WTC11 (cell line): ENCODE measurements at regions not wholly inside any gene's neighbourhood (a gene's known extent, or its start where the extent isn't known, plus 50 kb on each side); places are given as distances from the start of the nearest gene placed in this dataset.

ENCODE experiments used
- ATAC-seq: fragments of 200-7000 bp; cut with Tn5 transposase; 2 replicates; pipeline ENCODE4 v1.10.0; 2021; ENCODE audit warnings: mild to moderate bottlenecking, moderate library complexity
- CTCF ChIA-PET: fragments of 300-600 bp; sonication (Branson Sonifier 250); formaldehyde crosslinking; loops from one replicate; lab custom pipeline; 2021; ENCODE audit warnings: antibody characterized with exemption; lab: Charles Lee
- POLR2A ChIA-PET: fragments of 350-600 bp; sonication (Branson Sonifier 250); formaldehyde crosslinking; loops from one replicate; lab custom pipeline; 2021; ENCODE audit warnings: antibody characterized with exemption; lab: Charles Lee
- DNase-seq: peaks from one replicate; pipeline ENCODE4 v3.0.0; 2021; ENCODE audit warnings: low spot score
- H3K27ac Mint-ChIP-seq: 2 replicates; pipeline ENCODE4 v1.8.0; 2021; ENCODE audit warnings: mixed read lengths
- H3K27me3 Mint-ChIP-seq: 2 replicates; pipeline ENCODE4 v1.8.0; 2021; ENCODE audit warnings: low read depth, mild to moderate bottlenecking, moderate library complexity, mixed read lengths
- H3K36me3 Mint-ChIP-seq: 2 replicates; pipeline ENCODE4 v1.8.0; 2021; ENCODE audit warnings: mixed read lengths
- H3K4me1 Mint-ChIP-seq: 2 replicates; pipeline ENCODE4 v1.8.0; 2022; ENCODE audit warnings: mixed read lengths
- H3K4me3 Mint-ChIP-seq: 2 replicates; pipeline ENCODE4 v1.8.0; 2021; ENCODE audit warnings: mild to moderate bottlenecking, moderate library complexity, mixed read lengths
- H3K9me3 Mint-ChIP-seq: 2 replicates; pipeline ENCODE4 v1.8.0; 2021; ENCODE audit warnings: mixed read lengths
- ATF1 ChIP-seq: sonication (generic); formaldehyde crosslinking; IDR thresholded peaks from 2 replicates; pipeline ENCODE4 v1.8.1; 2023; ENCODE audit warnings: mild to moderate bottlenecking, moderate library complexity, missing genetic modification reagents
- CBFB ChIP-seq: sonication (generic); formaldehyde crosslinking; IDR thresholded peaks from 2 replicates; pipeline ENCODE4 v1.8.1; 2022; ENCODE audit warnings: mild to moderate bottlenecking, low read depth, missing genetic modification reagents
- CREB1 ChIP-seq: sonication (generic); formaldehyde crosslinking; IDR thresholded peaks from 2 replicates; pipeline ENCODE4 v1.8.0; 2023; ENCODE audit warnings: mild to moderate bottlenecking, missing genetic modification reagents
- CREM ChIP-seq: sonication (generic); formaldehyde crosslinking; IDR thresholded peaks from 2 replicates; pipeline ENCODE4 v1.8.1; 2022; ENCODE audit warnings: mild to moderate bottlenecking, missing genetic modification reagents, moderate library complexity
- GRHL2 ChIP-seq: fragments of 250-450 bp; sonication (Bioruptor Pico); IDR thresholded peaks from 2 replicates; pipeline ENCODE4 v1.8.0; 2022; ENCODE audit warnings: mild to moderate bottlenecking, moderate library complexity; ENCODE audit not compliant: insufficient replicate concordance, severe bottlenecking
- IRF2 ChIP-seq: sonication (generic); formaldehyde crosslinking; IDR thresholded peaks from 2 replicates; pipeline ENCODE4 v1.8.0; 2022; ENCODE audit warnings: low read depth, missing genetic modification reagents, borderline replicate concordance
- JUN ChIP-seq: sonication (generic); formaldehyde crosslinking; IDR thresholded peaks from 2 replicates; pipeline ENCODE4 v1.8.0; 2023; ENCODE audit warnings: mild to moderate bottlenecking, missing genetic modification reagents
- NFYB ChIP-seq: sonication (generic); formaldehyde crosslinking; conservative IDR thresholded peaks from 2 replicates; pipeline ENCODE4 v1.8.0; 2022; ENCODE audit warnings: low read depth, missing genetic modification reagents
- NR3C1 ChIP-seq: sonication (generic); formaldehyde crosslinking; conservative IDR thresholded peaks from 2 replicates; pipeline ENCODE4 v1.8.1; 2023; ENCODE audit warnings: low read depth, mild to moderate bottlenecking, missing genetic modification reagents
- SMAD3 ChIP-seq: sonication (generic); formaldehyde crosslinking; IDR thresholded peaks from 2 replicates; pipeline ENCODE4 v1.8.0; 2022; ENCODE audit warnings: missing genetic modification reagents, mild to moderate bottlenecking, borderline replicate concordance
- TEAD1 ChIP-seq: sonication (generic); formaldehyde crosslinking; IDR thresholded peaks from 2 replicates; pipeline ENCODE4 v1.8.0; 2022; ENCODE audit warnings: mild to moderate bottlenecking, missing genetic modification reagents
- ZNF671 ChIP-seq: fragments of 250-450 bp; sonication (Bioruptor Pico); IDR thresholded peaks from 2 replicates; pipeline ENCODE4 v1.8.0; 2021; ENCODE audit warnings: mild to moderate bottlenecking
- TF ChIP-seq, protein P1 (sequence below): sonication (generic); formaldehyde crosslinking; IDR thresholded peaks from 2 replicates; pipeline ENCODE4 v1.8.0; 2022; ENCODE audit warnings: mild to moderate bottlenecking, missing genetic modification reagents
- TF ChIP-seq, protein P2 (sequence below): sonication (generic); formaldehyde crosslinking; IDR thresholded peaks from 2 replicates; pipeline ENCODE4 v1.8.0; 2022; ENCODE audit warnings: missing genetic modification reagents
- TF ChIP-seq, protein P3 (sequence below): sonication (generic); formaldehyde crosslinking; IDR thresholded peaks from 2 replicates; pipeline ENCODE4 v1.8.0; 2023; ENCODE audit warnings: mild to moderate bottlenecking, missing genetic modification reagents
- TF ChIP-seq, protein P4 (sequence below): sonication (generic); formaldehyde crosslinking; conservative IDR thresholded peaks from 2 replicates; pipeline ENCODE4 v1.8.1; 2022; ENCODE audit warnings: mild to moderate bottlenecking, missing genetic modification reagents
- TF ChIP-seq, protein P5 (sequence below): fragments of 250-450 bp; sonication (Bioruptor Pico); IDR thresholded peaks from 2 replicates; pipeline ENCODE4 v1.9.0; 2021; ENCODE audit warnings: mild to moderate bottlenecking
- TF ChIP-seq, protein P6 (sequence below): sonication (generic); formaldehyde crosslinking; IDR thresholded peaks from 2 replicates; pipeline ENCODE4 v1.8.1; 2022; ENCODE audit warnings: low read depth, missing genetic modification reagents, borderline replicate concordance

DNA sequence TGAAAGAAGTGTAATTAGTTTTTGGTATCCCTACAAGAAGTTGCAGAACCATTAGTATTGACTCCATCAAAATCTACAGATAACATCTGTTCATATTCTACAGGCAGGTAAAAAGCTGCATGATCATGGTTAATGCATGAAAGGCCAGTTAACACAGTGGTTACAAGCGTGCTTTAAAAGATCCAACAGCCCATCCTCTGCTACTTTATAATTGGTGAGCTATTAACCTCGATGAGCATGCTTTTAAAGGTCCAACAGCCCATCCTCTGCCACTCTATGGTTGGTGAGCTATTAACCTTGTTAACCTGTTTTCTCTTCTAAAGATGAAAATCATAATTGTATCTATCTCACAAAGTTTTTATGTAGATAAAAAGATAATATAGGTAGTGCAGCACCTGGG is 289.3 kb downstream of the DUSP6 start:
- DNase-seq: no peak
- TF ChIP-seq IRF2 (CRISPR knock-in tag): no peak
- no peak for TF ChIP-seq CBFB (CRISPR knock-in tag)
- TF ChIP-seq, protein P1, sequence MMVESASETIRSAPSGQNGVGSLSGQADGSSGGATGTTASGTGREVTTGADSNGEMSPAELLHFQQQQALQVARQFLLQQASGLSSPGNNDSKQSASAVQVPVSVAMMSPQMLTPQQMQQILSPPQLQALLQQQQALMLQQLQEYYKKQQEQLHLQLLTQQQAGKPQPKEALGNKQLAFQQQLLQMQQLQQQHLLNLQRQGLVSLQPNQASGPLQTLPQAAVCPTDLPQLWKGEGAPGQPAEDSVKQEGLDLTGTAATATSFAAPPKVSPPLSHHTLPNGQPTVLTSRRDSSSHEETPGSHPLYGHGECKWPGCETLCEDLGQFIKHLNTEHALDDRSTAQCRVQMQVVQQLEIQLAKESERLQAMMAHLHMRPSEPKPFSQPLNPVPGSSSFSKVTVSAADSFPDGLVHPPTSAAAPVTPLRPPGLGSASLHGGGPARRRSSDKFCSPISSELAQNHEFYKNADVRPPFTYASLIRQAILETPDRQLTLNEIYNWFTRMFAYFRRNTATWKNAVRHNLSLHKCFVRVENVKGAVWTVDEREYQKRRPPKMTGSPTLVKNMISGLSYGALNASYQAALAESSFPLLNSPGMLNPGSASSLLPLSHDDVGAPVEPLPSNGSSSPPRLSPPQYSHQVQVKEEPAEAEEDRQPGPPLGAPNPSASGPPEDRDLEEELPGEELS (CRISPR knock-in tag): no peak
- no peak for TF ChIP-seq NR3C1
- no peak for TF ChIP-seq GRHL2
- TF ChIP-seq, protein P2, sequence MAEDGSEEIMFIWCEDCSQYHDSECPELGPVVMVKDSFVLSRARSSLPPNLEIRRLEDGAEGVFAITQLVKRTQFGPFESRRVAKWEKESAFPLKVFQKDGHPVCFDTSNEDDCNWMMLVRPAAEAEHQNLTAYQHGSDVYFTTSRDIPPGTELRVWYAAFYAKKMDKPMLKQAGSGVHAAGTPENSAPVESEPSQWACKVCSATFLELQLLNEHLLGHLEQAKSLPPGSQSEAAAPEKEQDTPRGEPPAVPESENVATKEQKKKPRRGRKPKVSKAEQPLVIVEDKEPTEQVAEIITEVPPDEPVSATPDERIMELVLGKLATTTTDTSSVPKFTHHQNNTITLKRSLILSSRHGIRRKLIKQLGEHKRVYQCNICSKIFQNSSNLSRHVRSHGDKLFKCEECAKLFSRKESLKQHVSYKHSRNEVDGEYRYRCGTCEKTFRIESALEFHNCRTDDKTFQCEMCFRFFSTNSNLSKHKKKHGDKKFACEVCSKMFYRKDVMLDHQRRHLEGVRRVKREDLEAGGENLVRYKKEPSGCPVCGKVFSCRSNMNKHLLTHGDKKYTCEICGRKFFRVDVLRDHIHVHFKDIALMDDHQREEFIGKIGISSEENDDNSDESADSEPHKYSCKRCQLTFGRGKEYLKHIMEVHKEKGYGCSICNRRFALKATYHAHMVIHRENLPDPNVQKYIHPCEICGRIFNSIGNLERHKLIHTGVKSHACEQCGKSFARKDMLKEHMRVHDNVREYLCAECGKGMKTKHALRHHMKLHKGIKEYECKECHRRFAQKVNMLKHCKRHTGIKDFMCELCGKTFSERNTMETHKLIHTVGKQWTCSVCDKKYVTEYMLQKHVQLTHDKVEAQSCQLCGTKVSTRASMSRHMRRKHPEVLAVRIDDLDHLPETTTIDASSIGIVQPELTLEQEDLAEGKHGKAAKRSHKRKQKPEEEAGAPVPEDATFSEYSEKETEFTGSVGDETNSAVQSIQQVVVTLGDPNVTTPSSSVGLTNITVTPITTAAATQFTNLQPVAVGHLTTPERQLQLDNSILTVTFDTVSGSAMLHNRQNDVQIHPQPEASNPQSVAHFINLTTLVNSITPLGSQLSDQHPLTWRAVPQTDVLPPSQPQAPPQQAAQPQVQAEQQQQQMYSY: no peak
- TF ChIP-seq JUN (CRISPR knock-in tag): no peak
- TF ChIP-seq, all 79 proteins: peak for 0
- no peak overlapping the region for H3K27ac Mint-ChIP-seq
- ChIA-PET POLR2A (no interaction called here), CTCF (no interaction called here)
- no peaks in the 10 kb centered on the region for H3K9me3 Mint-ChIP-seq
- H3K36me3 Mint-ChIP-seq: no peaks in the 10 kb centered on the region
- no peak overlapping the region for H3K4me3 Mint-ChIP-seq
- no peaks in the 10 kb centered on the region for H3K27me3 Mint-ChIP-seq
- no peak for ATAC-seq
- peaks cover 11% of the 10 kb centered on the region for H3K4me1 Mint-ChIP-seq

DNA sequence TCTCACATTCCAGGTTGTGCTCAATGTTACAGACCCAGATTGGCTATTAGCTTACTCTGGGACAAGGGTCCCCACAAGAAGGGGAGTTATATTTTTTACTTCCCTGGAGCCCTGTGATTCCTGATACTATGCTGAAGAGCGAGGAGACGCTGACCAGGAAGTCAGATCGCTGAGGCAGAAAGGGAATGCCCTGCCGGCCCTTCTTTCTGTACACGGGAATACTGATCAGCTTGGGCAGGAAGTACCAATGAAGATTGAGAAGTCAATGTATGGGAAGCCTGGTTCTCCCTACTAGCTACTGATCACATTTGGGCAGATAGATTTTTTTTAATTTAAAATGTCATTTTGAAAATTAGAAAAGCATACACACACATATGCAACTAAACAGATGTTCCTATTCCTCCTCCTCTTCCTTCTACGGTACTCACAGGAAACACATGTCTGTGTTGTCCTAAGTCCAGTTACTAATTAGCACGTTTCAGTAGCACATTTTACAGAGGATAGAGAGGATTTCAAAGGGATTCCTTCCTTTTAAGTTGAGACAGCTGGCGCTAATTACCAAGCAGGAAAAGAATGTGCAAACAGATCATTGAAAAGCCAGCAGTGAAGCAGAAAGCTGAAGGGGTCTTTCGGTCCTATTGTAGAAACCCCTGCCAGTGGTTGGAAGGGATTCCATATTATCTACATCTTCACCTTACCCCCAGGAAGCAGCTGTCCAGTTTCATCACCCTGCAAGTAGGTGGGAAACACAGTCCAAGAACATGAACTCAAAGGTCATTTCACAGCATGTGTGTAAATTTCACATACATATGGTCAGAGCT is 292.4 kb downstream of the DUSP6 start:
- no peak for DNase-seq
- TF ChIP-seq, protein P3, sequence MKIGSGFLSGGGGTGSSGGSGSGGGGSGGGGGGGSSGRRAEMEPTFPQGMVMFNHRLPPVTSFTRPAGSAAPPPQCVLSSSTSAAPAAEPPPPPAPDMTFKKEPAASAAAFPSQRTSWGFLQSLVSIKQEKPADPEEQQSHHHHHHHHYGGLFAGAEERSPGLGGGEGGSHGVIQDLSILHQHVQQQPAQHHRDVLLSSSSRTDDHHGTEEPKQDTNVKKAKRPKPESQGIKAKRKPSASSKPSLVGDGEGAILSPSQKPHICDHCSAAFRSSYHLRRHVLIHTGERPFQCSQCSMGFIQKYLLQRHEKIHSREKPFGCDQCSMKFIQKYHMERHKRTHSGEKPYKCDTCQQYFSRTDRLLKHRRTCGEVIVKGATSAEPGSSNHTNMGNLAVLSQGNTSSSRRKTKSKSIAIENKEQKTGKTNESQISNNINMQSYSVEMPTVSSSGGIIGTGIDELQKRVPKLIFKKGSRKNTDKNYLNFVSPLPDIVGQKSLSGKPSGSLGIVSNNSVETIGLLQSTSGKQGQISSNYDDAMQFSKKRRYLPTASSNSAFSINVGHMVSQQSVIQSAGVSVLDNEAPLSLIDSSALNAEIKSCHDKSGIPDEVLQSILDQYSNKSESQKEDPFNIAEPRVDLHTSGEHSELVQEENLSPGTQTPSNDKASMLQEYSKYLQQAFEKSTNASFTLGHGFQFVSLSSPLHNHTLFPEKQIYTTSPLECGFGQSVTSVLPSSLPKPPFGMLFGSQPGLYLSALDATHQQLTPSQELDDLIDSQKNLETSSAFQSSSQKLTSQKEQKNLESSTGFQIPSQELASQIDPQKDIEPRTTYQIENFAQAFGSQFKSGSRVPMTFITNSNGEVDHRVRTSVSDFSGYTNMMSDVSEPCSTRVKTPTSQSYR (CRISPR knock-in tag): no peak
- TF ChIP-seq, protein P4, sequence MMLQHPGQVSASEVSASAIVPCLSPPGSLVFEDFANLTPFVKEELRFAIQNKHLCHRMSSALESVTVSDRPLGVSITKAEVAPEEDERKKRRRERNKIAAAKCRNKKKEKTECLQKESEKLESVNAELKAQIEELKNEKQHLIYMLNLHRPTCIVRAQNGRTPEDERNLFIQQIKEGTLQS (CRISPR knock-in tag): no peak
- TF ChIP-seq CREM: no peak
- TF ChIP-seq, protein P5, sequence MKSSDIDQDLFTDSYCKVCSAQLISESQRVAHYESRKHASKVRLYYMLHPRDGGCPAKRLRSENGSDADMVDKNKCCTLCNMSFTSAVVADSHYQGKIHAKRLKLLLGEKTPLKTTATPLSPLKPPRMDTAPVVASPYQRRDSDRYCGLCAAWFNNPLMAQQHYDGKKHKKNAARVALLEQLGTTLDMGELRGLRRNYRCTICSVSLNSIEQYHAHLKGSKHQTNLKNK: no peak
- TF ChIP-seq, protein P6, sequence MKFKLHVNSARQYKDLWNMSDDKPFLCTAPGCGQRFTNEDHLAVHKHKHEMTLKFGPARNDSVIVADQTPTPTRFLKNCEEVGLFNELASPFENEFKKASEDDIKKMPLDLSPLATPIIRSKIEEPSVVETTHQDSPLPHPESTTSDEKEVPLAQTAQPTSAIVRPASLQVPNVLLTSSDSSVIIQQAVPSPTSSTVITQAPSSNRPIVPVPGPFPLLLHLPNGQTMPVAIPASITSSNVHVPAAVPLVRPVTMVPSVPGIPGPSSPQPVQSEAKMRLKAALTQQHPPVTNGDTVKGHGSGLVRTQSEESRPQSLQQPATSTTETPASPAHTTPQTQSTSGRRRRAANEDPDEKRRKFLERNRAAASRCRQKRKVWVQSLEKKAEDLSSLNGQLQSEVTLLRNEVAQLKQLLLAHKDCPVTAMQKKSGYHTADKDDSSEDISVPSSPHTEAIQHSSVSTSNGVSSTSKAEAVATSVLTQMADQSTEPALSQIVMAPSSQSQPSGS (CRISPR knock-in tag): no peak
- TF ChIP-seq, protein P2: no peak
- no peak for TF ChIP-seq IRF2 (CRISPR knock-in tag)
- TF ChIP-seq SMAD3 (CRISPR knock-in tag): no peak
- no peak for TF ChIP-seq CBFB (CRISPR knock-in tag)
- TF ChIP-seq ATF1 (CRISPR knock-in tag): no peak
- TF ChIP-seq NR3C1: no peak
- TF ChIP-seq CREB1: no peak
- no peak for TF ChIP-seq NFYB (CRISPR knock-in tag)
- TF ChIP-seq TEAD1 (CRISPR knock-in tag): no peak
- TF ChIP-seq ZNF671 (CRISPR knock-in tag): no peak
- H3K27me3 Mint-ChIP-seq: no peaks in the 10 kb centered on the region
- peaks cover 11% of the 10 kb centered on the region for H3K4me1 Mint-ChIP-seq
- no peak for ATAC-seq
- ChIA-PET POLR2A (no interaction called here), CTCF (no interaction called here)
- no peaks in the 10 kb centered on the region; the same call in 1 of the 2 replicates for H3K9me3 Mint-ChIP-seq
- H3K4me3 Mint-ChIP-seq: no peak overlapping the region
- no peak overlapping the region for H3K27ac Mint-ChIP-seq
- H3K36me3 Mint-ChIP-seq: no peaks in the 10 kb centered on the region
